Astrocyte of the spinal cord (primary cell): ENCODE measurements at regions not wholly inside any gene's neighbourhood (a gene's known extent, or its start where the extent isn't known, plus 50 kb on each side); places are given as distances from the start of the nearest gene placed in this dataset.

ENCODE experiments used
- DNase-seq: peaks from one replicate; pipeline ENCODE4 v3.0.0; 2011; ENCODE audit warnings: low read depth, low spot score
- H3K4me3 ChIP-seq: 2 replicates; pipeline ENCODE4 v1.5.1; 2011; ENCODE audit warnings: low read depth, mild to moderate bottlenecking, low read length, moderate library complexity
- in situ Hi-C: cut with HindIII; loops from 2 replicates; pipeline ENCODE4 v1.10.0; 2017; ENCODE audit warnings: low sequenced_read_pairs
- TF ChIP-seq, protein P1 (sequence below): IDR thresholded peaks from 2 replicates; pipeline ENCODE4 v1.5.1; 2012; ENCODE audit warnings: low read depth, mild to moderate bottlenecking, low read length, inconsistent platforms

DNA sequence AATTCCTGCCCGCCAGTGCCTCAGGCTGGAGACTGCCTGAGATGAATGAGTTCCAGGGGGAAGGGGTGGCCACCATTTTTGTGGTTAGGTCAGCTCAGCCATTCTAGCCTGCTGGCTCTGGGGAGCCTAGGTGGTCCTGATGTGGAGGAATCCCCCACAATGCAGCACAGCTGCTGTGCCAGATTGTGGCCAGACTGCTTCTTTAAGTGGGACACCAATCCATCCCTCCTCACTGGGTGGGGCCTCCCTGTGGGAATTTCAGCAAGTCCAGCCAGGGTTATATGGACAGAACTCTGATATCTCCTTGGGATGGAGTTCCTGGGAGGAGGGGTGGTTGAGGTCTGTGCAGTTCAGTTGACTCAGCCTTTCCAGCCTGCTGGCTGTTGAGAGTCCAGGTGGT, 51.2 kb upstream of the DAP start:
- TF ChIP-seq, protein P1, sequence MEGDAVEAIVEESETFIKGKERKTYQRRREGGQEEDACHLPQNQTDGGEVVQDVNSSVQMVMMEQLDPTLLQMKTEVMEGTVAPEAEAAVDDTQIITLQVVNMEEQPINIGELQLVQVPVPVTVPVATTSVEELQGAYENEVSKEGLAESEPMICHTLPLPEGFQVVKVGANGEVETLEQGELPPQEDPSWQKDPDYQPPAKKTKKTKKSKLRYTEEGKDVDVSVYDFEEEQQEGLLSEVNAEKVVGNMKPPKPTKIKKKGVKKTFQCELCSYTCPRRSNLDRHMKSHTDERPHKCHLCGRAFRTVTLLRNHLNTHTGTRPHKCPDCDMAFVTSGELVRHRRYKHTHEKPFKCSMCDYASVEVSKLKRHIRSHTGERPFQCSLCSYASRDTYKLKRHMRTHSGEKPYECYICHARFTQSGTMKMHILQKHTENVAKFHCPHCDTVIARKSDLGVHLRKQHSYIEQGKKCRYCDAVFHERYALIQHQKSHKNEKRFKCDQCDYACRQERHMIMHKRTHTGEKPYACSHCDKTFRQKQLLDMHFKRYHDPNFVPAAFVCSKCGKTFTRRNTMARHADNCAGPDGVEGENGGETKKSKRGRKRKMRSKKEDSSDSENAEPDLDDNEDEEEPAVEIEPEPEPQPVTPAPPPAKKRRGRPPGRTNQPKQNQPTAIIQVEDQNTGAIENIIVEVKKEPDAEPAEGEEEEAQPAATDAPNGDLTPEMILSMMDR = no peak
- H3K4me3 ChIP-seq = no peak overlapping the region
- DNase-seq = no peak
- in situ Hi-C loops = no loop called here
